H1 (cell line): ENCODE measurements at regions not wholly inside any gene's neighbourhood (a gene's known extent, or its start where the extent isn't known, plus 50 kb on each side); places are given as distances from the start of the nearest gene placed in this dataset.

Experiments
- CTCF ChIA-PET: fragments of 300-600 bp; sonication (Branson Sonifier 250); formaldehyde crosslinking; loops from one replicate; lab custom pipeline; 2021; ENCODE audit not compliant: partially characterized antibody; lab: Charles Lee
- POLR2A ChIA-PET: fragments of 300-600 bp; sonication (Branson Sonifier 250); formaldehyde crosslinking; loops from one replicate; lab custom pipeline; 2021; ENCODE audit warnings: inconsistent platforms; ENCODE audit not compliant: partially characterized antibody; lab: Charles Lee
- DNase-seq, 2 experiments: peaks; one replicate each; pipeline versions ENCODE4 v3.0.0 to v3.0.0-alpha.2; 2010 to 2022; ENCODE audit warnings: low spot score in 2 of 2, low read depth in 1 of 2, mixed read lengths in 1 of 2
- FAIRE-seq: peaks from 2 replicates; lab custom pipeline; 2011; peaks lifted over from hg19 to GRCh38; lab: Jason Lieb, UNC
- H2AFZ ChIP-seq: 2 replicates; pipeline ENCODE4 v1.8.1; 2012; ENCODE audit warnings: low read length, inconsistent platforms
- H2AK5ac ChIP-seq: 2 replicates; pipeline ENCODE4 v1.6.1; 2013; ENCODE audit warnings: low read depth, low read length
- H2BK120ac ChIP-seq: replicated peaks from 2 replicates; pipeline ENCODE3; 2013; ENCODE audit warnings: low read depth, low read length, inconsistent platforms
- H2BK12ac ChIP-seq: 2 replicates; pipeline ENCODE4 v1.6.1; 2013; ENCODE audit warnings: low read depth, low read length
- H2BK15ac ChIP-seq: 2 replicates; pipeline ENCODE4 v1.6.1; 2013; ENCODE audit warnings: low read length
- H2BK20ac ChIP-seq: 2 replicates; pipeline ENCODE4 v1.6.1; 2013; ENCODE audit warnings: low read length
- H2BK5ac ChIP-seq: 2 replicates; pipeline ENCODE4 v1.6.1; 2013; ENCODE audit warnings: low read depth, low read length
- H3K14ac ChIP-seq: 2 replicates; pipeline ENCODE4 v1.6.1; 2013; ENCODE audit warnings: inconsistent platforms; ENCODE audit not compliant: insufficient read length
- H3K18ac ChIP-seq: 2 replicates; pipeline ENCODE4 v1.6.1; 2013; ENCODE audit warnings: low read length; ENCODE audit errors: extremely low read depth
- H3K23ac ChIP-seq: 2 replicates; pipeline ENCODE4 v1.6.1; 2013; ENCODE audit warnings: inconsistent platforms; ENCODE audit not compliant: insufficient read length
- H3K23me2 ChIP-seq: 2 replicates; pipeline ENCODE4 v1.6.1; 2013; ENCODE audit warnings: low read depth, low read length
- H3K27ac ChIP-seq: 2 replicates; pipeline ENCODE4 v1.6.1; 2011; ENCODE audit warnings: low read depth, low read length, inconsistent platforms
- H3K27me3 ChIP-seq, 4 experiments: replicated peaks in 1 of 4; 1 replicate in 1 of 4; 2 replicates in 3 of 4; pipeline versions ENCODE4 v1.6.1 to v1.8.1; 2011 to 2013; ENCODE audit warnings: low read length in 3 of 4, mild to moderate bottlenecking in 3 of 4, inconsistent platforms in 2 of 4, mixed read lengths in 2 of 4, moderate library complexity in 1 of 4; ENCODE audit not compliant: control insufficient read depth in 3 of 4, insufficient read depth in 3 of 4; ENCODE audit errors: extremely low read depth in 1 of 4
- H3K36me3 ChIP-seq, 4 experiments: 2 replicates each; pipeline versions ENCODE4 v1.6.1 to v1.8.1; 2011 to 2013; ENCODE audit warnings: mild to moderate bottlenecking in 4 of 4, low read length in 3 of 4, moderate library complexity in 2 of 4, control low read depth in 1 of 4, inconsistent platforms in 1 of 4; ENCODE audit not compliant: insufficient read depth in 4 of 4, control insufficient read depth in 2 of 4
- H3K4ac ChIP-seq: replicated peaks from 2 replicates; pipeline ENCODE3; 2013; ENCODE audit warnings: low read length, low read depth, mixed read lengths, inconsistent platforms; ENCODE audit not compliant: insufficient read length
- H3K4me1 ChIP-seq, 4 experiments: replicated peaks in 1 of 4; 1 replicate in 1 of 4; 2 replicates in 3 of 4; pipeline versions ENCODE4 v1.6.1 to v1.8.1; 2011 to 2013; ENCODE audit warnings: low read length in 3 of 4, inconsistent platforms in 2 of 4, mixed read lengths in 1 of 4; ENCODE audit not compliant: insufficient read depth in 4 of 4, control insufficient read depth in 3 of 4
- H3K4me2 ChIP-seq, 2 experiments: 2 replicates each; pipeline versions ENCODE4 v1.6.1 to v1.8.1; 2011 to 2013; ENCODE audit warnings: low read depth in 2 of 2, low read length in 2 of 2, control low read depth in 1 of 2, inconsistent platforms in 1 of 2, mild to moderate bottlenecking in 1 of 2; ENCODE audit not compliant: insufficient read depth in 1 of 2
- H3K4me3 ChIP-seq, 4 experiments: fragments of 200-600, 300-600 bp in 1 of 4; sonication (generic), shearing (Covaris generic), sonication (Bioruptor Twin) in 1 of 4; 2 replicates each; pipeline versions ENCODE4 v1.5.1 to v1.8.1; 2011 to 2016; ENCODE audit warnings: low read length in 4 of 4, low read depth in 3 of 4, control low read depth in 2 of 4, inconsistent platforms in 2 of 4, mild to moderate bottlenecking in 2 of 4, mixed read lengths in 1 of 4, moderate library complexity in 1 of 4; ENCODE audit not compliant: insufficient read depth in 2 of 4; ENCODE audit errors: extremely low read depth in 1 of 4
- H3K56ac ChIP-seq: replicated peaks from 2 replicates; pipeline ENCODE3; 2013; ENCODE audit warnings: low read depth, mild to moderate bottlenecking, mixed read lengths, low read length, inconsistent platforms; ENCODE audit not compliant: insufficient read length
- H3K79me1 ChIP-seq: 2 replicates; pipeline ENCODE4 v1.6.1; 2013; ENCODE audit warnings: low read depth, low read length, control low read depth
- H3K79me2 ChIP-seq, 2 experiments: 2 replicates each; pipeline versions ENCODE4 v1.6.1 to v1.8.1; 2012 to 2013; ENCODE audit warnings: low read length in 2 of 2, mild to moderate bottlenecking in 2 of 2, inconsistent platforms in 1 of 2; ENCODE audit not compliant: insufficient read depth in 2 of 2, control insufficient read depth in 1 of 2
- H3K9ac ChIP-seq, 4 experiments: replicated peaks in 1 of 4; 1 replicate in 1 of 4; 2 replicates in 3 of 4; pipeline versions ENCODE4 v1.6.1 to v1.8.1; 2011 to 2013; ENCODE audit warnings: low read depth in 3 of 4, low read length in 3 of 4, control low read depth in 2 of 4, mild to moderate bottlenecking in 2 of 4, moderate library complexity in 2 of 4, inconsistent platforms in 1 of 4; ENCODE audit errors: extremely low read depth in 1 of 4
- H3K9me3 ChIP-seq, 2 experiments: 2 replicates each; pipeline versions ENCODE4 v1.6.1 to v1.8.1; 2012 to 2013; ENCODE audit warnings: mild to moderate bottlenecking in 2 of 2, moderate library complexity in 2 of 2, control low read depth in 1 of 2, inconsistent platforms in 1 of 2, low read depth in 1 of 2, low read length in 1 of 2, mixed read lengths in 1 of 2; ENCODE audit not compliant: insufficient read depth in 2 of 2
- H4K20me1 ChIP-seq, 2 experiments: replicated peaks in 1 of 2; 2 replicates each; pipeline versions ENCODE3 to v1.8.1; 2011 to 2013; ENCODE audit warnings: inconsistent platforms in 2 of 2, low read length in 2 of 2, mild to moderate bottlenecking in 1 of 2; ENCODE audit not compliant: insufficient read depth in 2 of 2, control insufficient read depth in 1 of 2
- H4K5ac ChIP-seq: 2 replicates; pipeline ENCODE4 v1.6.1; 2013; ENCODE audit warnings: low read length, low read depth, mixed read lengths, inconsistent platforms; ENCODE audit not compliant: insufficient read length
- H4K8ac ChIP-seq: 2 replicates; pipeline ENCODE4 v1.8.0; 2013; ENCODE audit warnings: mild to moderate bottlenecking, moderate library complexity, low read length, inconsistent platforms; ENCODE audit not compliant: insufficient read depth; ENCODE audit errors: extremely low read depth
- H4K91ac ChIP-seq: replicated peaks from 2 replicates; pipeline ENCODE3; 2013; ENCODE audit warnings: low read length, mixed read lengths, inconsistent platforms; ENCODE audit not compliant: insufficient read length
- CREB1 ChIP-seq: IDR thresholded peaks from 2 replicates; pipeline ENCODE4 v1.6.1; 2012; ENCODE audit warnings: inconsistent platforms
- JUND ChIP-seq: IDR thresholded peaks from 2 replicates; pipeline ENCODE4 v1.6.1; 2011; ENCODE audit warnings: mild to moderate bottlenecking, improper control_type of control experiment, low read length
- SRF ChIP-seq: IDR thresholded peaks from 2 replicates; pipeline ENCODE4 v1.6.1; 2011; ENCODE audit warnings: mild to moderate bottlenecking, low read depth, low read length, moderate library complexity
- TEAD4 ChIP-seq: IDR thresholded peaks from 2 replicates; pipeline ENCODE4 v1.6.1; 2012; ENCODE audit warnings: low read depth, low read length, inconsistent platforms, mixed read lengths
- WGBS, 2 experiments: shearing (Covaris generic) in 1 of 2; methylation state at CpG; one replicate each; pipeline versions ENCODE4 v1.1.6 to v1.1.7; 2013 to 2015; ENCODE audit warnings: low lambda C conversion rate in 2 of 2, mixed read lengths in 2 of 2, inconsistent platforms in 1 of 2, low coverage in 1 of 2, missing lambda C conversion rate in 1 of 2; ENCODE audit not compliant: insufficient replicate concordance in 2 of 2, insufficient coverage in 1 of 2, insufficient read length in 1 of 2; ENCODE audit errors: extremely low coverage in 1 of 2, missing lambda C conversion rate in 1 of 2; 5-methylcytosine and 5-hydroxymethylcytosine counted together

DNA sequence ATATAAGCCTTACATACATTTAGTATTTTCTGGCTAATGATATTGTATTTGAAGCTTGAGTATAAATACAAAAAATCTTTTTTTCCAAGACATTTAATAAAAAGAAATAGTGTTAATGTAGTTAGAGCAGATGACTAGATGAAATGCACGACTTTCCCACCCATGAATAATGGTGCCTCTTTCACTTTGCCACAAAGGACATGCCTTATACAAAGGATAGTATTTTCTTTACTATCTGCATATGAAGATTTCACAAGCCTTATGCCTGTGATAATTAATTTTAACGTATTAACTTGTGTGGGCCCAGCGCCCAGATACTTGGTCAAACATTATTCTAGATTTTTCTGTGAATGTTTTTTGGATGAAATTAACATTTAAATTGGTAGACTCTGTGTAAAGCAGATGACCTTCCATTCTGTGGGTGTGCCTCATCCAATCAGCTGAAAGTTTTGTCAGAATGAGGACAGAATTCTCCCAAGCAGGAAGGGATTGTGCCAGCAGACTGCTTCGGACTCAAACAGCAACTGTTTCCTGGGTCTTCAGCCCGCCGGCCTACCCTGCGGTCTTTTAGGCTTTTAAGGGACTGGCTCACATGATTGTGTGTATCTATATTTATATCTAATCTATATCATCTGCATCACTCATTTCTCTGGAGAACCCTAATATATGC lies 115.4 kb downstream of the USP22 start:
- Histone ChIP-seq H3K79me1 (no peaks in the 10 kb centered on the region), H3K27me3 (no peaks in the 10 kb centered on the region), H2BK15ac (no peak overlapping the region), H3K4ac (no peak overlapping the region), H2BK20ac (no peak overlapping the region), H3K27ac (no peak overlapping the region), H3K14ac (no peak overlapping the region), H4K5ac (no peak overlapping the region), H3K4me1 (no peaks in the 10 kb centered on the region), H3K9me3 (no peaks in the 10 kb centered on the region), H3K36me3 (peaks cover 0 to 5% (median 0%) of the 10 kb centered on the region in 4 experiments; a peak in 4 of 8 replicates), H3K23me2 (no peaks in the 10 kb centered on the region), H3K56ac (no peak overlapping the region), H2AK5ac (no peak overlapping the region), H3K23ac (no peak overlapping the region), H2BK120ac (no peak overlapping the region), H4K8ac (no peak overlapping the region)
- ChIA-PET POLR2A (interaction anchor here (0.7 kb wide), 1 partner anchor 11 kb away, joined by 3 read pairs; no protein-coding TSS in a partner anchor), CTCF (no interaction called here)
- FAIRE-seq: no peak
- TF ChIP-seq JUND: no peak
- TF ChIP-seq TEAD4: no peak
- TF ChIP-seq CREB1: no peak
- no peak for TF ChIP-seq SRF
- TF ChIP-seq, all 59 proteins: peak for 0
- H2AFZ ChIP-seq: no peak overlapping the region
- no peak for DNase-seq
- no peak overlapping the region for H4K91ac ChIP-seq
- H3K4me3 ChIP-seq: no peak overlapping the region
- H3K79me2 ChIP-seq: peaks cover 0 to 3% of the 10 kb centered on the region in 2 experiments; a peak in 1 of 4 replicates
- H2BK5ac ChIP-seq: no peak overlapping the region
- peaks cover 0 to 3% of the 10 kb centered on the region in 2 experiments for H4K20me1 ChIP-seq
- H2BK12ac ChIP-seq: no peak overlapping the region
- H3K18ac ChIP-seq: no peak overlapping the region
- no peak overlapping the region for H3K9ac ChIP-seq
- no peak overlapping the region for H3K4me2 ChIP-seq
- 91% methylated on average over 7 of the region's 7 CpGs; no CpG with 5 or more reads in 1 of the 2 experiments for whole genome bisulfite sequencing, 2 experiments
